ENCODE measurements at regions not wholly inside any gene's neighbourhood (a gene's known extent, or its start where the extent isn't known, plus 50 kb on each side); places are given as distances from the start of the nearest gene placed in this dataset.

DNA sequence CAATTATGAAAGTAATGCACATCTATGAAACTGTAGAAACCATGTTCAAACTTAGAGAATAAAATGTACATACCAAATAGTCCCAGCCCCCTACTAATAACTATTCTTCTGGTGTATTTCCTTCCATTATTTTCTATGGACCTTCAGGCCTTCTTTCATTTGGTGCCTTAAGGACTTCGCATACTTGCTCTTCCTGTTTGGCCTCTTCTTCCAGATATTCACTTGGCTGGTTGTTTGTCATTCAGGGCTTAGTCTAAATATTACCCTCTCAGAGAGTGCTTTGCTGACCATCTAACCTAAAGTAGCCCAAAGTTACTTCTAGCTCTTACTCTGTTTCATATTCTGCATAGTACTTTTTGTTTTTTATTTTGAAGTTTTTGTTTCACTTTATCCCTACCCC, 70.3 kb upstream of the ARMCX2 start:
- TF ChIP-seq, protein P1, sequence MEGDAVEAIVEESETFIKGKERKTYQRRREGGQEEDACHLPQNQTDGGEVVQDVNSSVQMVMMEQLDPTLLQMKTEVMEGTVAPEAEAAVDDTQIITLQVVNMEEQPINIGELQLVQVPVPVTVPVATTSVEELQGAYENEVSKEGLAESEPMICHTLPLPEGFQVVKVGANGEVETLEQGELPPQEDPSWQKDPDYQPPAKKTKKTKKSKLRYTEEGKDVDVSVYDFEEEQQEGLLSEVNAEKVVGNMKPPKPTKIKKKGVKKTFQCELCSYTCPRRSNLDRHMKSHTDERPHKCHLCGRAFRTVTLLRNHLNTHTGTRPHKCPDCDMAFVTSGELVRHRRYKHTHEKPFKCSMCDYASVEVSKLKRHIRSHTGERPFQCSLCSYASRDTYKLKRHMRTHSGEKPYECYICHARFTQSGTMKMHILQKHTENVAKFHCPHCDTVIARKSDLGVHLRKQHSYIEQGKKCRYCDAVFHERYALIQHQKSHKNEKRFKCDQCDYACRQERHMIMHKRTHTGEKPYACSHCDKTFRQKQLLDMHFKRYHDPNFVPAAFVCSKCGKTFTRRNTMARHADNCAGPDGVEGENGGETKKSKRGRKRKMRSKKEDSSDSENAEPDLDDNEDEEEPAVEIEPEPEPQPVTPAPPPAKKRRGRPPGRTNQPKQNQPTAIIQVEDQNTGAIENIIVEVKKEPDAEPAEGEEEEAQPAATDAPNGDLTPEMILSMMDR (conservative IDR thresholded peaks at IDR 0.05; ENCODE audit: low read depth, low read length): no peak
- TF ChIP-seq EZH2 (IDR thresholded peaks at IDR 0.05; ENCODE audit: borderline replicate concordance, low read depth, low read length, poor library complexity, severe bottlenecking): no peak
